ENCODE measurements at regions not wholly inside any gene's neighbourhood (a gene's known extent, or its start where the extent isn't known, plus 50 kb on each side); places are given as distances from the start of the nearest gene placed in this dataset.

DNA sequence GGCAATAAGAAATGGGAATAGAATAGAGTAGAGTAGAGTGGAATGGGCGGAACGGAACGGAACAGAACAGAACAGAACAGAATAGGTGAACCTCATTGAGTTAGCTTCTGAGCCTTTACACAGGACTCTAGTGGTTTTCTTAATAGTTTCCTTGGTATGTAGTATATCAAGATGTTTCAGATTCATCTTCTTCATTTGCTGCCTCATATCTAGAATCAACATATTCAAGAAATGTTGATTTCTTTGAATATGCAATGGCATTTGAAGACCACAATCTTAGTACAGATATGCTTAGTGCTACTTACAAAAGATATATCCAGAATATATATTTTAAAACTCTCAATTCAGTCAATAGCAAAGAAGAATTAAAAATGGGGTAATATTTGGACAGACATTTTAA lies 133.8 kb downstream of the TSEN15 start:
- TF ChIP-seq, protein P1, sequence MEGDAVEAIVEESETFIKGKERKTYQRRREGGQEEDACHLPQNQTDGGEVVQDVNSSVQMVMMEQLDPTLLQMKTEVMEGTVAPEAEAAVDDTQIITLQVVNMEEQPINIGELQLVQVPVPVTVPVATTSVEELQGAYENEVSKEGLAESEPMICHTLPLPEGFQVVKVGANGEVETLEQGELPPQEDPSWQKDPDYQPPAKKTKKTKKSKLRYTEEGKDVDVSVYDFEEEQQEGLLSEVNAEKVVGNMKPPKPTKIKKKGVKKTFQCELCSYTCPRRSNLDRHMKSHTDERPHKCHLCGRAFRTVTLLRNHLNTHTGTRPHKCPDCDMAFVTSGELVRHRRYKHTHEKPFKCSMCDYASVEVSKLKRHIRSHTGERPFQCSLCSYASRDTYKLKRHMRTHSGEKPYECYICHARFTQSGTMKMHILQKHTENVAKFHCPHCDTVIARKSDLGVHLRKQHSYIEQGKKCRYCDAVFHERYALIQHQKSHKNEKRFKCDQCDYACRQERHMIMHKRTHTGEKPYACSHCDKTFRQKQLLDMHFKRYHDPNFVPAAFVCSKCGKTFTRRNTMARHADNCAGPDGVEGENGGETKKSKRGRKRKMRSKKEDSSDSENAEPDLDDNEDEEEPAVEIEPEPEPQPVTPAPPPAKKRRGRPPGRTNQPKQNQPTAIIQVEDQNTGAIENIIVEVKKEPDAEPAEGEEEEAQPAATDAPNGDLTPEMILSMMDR (conservative IDR thresholded peaks at IDR 0.05): no peak
- no peak for TF ChIP-seq ZFX (IDR thresholded peaks at IDR 0.05)

Measured in C4-2B (cell line).